CD4-positive, alpha-beta T cell (primary cell): ENCODE measurements at regions not wholly inside any gene's neighbourhood (a gene's known extent, or its start where the extent isn't known, plus 50 kb on each side); places are given as distances from the start of the nearest gene placed in this dataset.

ENCODE experiments used
- ATAC-seq: fragments of 200-7000 bp; cut with Tn5 transposase; one replicate; pipeline ENCODE4 v1.10.0; 2022; ENCODE audit warnings: mild to moderate bottlenecking; ENCODE audit not compliant: poor library complexity
- CTCF ChIA-PET: fragments of 350-600 bp; sonication (Branson Sonifier 250); formaldehyde crosslinking; loops from one replicate; lab custom pipeline; 2021; ENCODE audit warnings: antibody characterized with exemption, inconsistent platforms; lab: Charles Lee
- POLR2A ChIA-PET: fragments of 350-600 bp; sonication (Branson Sonifier 250); formaldehyde crosslinking; loops from one replicate; lab custom pipeline; 2021; ENCODE audit warnings: antibody characterized with exemption, inconsistent platforms; lab: Charles Lee
- DNase-seq, 14 experiments: peaks; one replicate each; pipeline ENCODE4 v3.0.0-alpha.2; 2013 to 2020; ENCODE audit warnings: mixed read lengths in 2 of 14
- H3K27ac ChIP-seq, 2 donors: one replicate each; pipeline versions ENCODE4 v1.5.1 to v1.7.0; 2013; ENCODE audit warnings: low read length in 2 of 2, low read depth in 1 of 2, mild to moderate bottlenecking in 1 of 2
- H3K27me3 ChIP-seq, 2 experiments: 1 replicate in 1 of 2; 2 replicates in 1 of 2; pipeline versions ENCODE4 v1.6.1 to v1.7.0; 2013; ENCODE audit warnings: low read length in 2 of 2, control low read depth in 1 of 2, mild to moderate bottlenecking in 1 of 2, moderate library complexity in 1 of 2; ENCODE audit not compliant: insufficient read depth in 2 of 2, control insufficient read depth in 1 of 2
- H3K36me3 ChIP-seq: one replicate; pipeline ENCODE4 v1.6.1; 2013; ENCODE audit warnings: low read length, control low read depth; ENCODE audit not compliant: insufficient read depth
- H3K4me1 ChIP-seq: one replicate; pipeline ENCODE4 v1.6.1; 2013; ENCODE audit warnings: low read length, control low read depth; ENCODE audit not compliant: insufficient read depth
- H3K4me3 ChIP-seq: one replicate; pipeline ENCODE4 v1.5.1; 2013; ENCODE audit warnings: mild to moderate bottlenecking, low read length, moderate library complexity
- H3K9me3 ChIP-seq, 2 experiments: 1 replicate in 1 of 2; 2 replicates in 1 of 2; pipeline versions ENCODE4 v1.6.1 to v1.7.0; 2013; ENCODE audit warnings: low read length in 2 of 2, mild to moderate bottlenecking in 2 of 2, control low read depth in 1 of 2, moderate library complexity in 1 of 2; ENCODE audit not compliant: control insufficient read depth in 1 of 2, insufficient read depth in 1 of 2
- H3K27ac Mint-ChIP-seq: one replicate; pipeline ENCODE4 v1.8.0; 2020; ENCODE audit warnings: mixed read lengths
- H3K27me3 Mint-ChIP-seq: one replicate; pipeline ENCODE4 v1.8.0; 2021; ENCODE audit warnings: mixed read lengths
- H3K36me3 Mint-ChIP-seq: one replicate; pipeline ENCODE4 v1.8.0; 2021; ENCODE audit warnings: low read depth, mixed read lengths
- H3K4me1 Mint-ChIP-seq: one replicate; pipeline ENCODE4 v1.8.0; 2021; ENCODE audit warnings: low read depth, mixed read lengths
- H3K4me3 Mint-ChIP-seq: one replicate; pipeline ENCODE4 v1.8.0; 2020; ENCODE audit warnings: mild to moderate bottlenecking, mixed read lengths
- H3K9me3 Mint-ChIP-seq: one replicate; pipeline ENCODE4 v1.8.0; 2020; ENCODE audit warnings: mixed read lengths
- CTCF ChIP-seq: fragments of 200-600 bp; IDR thresholded peaks from one replicate; pipeline ENCODE4 v1.8.0; 2022; ENCODE audit warnings: antibody characterized with exemption, mild to moderate bottlenecking
- intact Hi-C, 2 experiments: fragments of 100-400 bp; cut with DNase I in 1 of 2; cut with micrococcal nuclease in 1 of 2; formaldehyde crosslinking; loops; one replicate each; pipeline versions ENCODE4 v1.15.1 to v1.9.0; 2023 to 2025; cut with DNase I, micrococcal nuclease

DNA sequence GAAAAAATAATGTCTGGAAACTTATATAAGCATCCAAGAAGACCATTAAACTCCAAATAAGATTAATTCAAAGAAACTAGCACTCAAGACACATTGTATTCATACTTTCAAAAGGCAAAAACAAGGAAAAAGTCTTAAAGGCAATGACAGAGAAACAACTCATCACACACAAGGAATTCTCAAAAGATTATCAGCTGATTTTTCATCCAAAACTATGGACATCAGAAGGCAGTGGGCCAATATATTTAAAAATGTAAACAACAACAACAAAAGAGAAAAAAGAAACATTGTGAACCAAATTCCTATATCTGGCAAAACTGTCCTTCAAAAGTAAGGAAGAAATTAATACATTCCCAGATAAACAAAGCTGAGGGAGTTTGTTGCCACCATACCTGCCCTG is 711.4 kb upstream of the GALNTL6 start:
- H3K27me3 ChIP-seq, result no peaks in the 10 kb centered on the region
- CTCF ChIA-PET, result no interaction called here
- H3K9me3 ChIP-seq, result peaks cover 0 to 7% of the 10 kb centered on the region in 2 experiments
- Mint-ChIP-seq H3K27me3 (no peaks in the 10 kb centered on the region), H3K4me1 (no peaks in the 10 kb centered on the region), H3K27ac (no peak overlapping the region), H3K9me3 (peaks cover 3% of the 10 kb centered on the region), H3K4me3 (no peak overlapping the region), H3K36me3 (no peaks in the 10 kb centered on the region)
- no peak overlapping the region for H3K4me3 ChIP-seq
- no peaks in the 10 kb centered on the region for H3K4me1 ChIP-seq
- POLR2A ChIA-PET, result no interaction called here
- H3K27ac ChIP-seq, result no peak overlapping the region
- ATAC-seq (no peak), DNase-seq (no peak)
- H3K36me3 ChIP-seq, result no peaks in the 10 kb centered on the region
- intact Hi-C loops, result no loop called here
- TF ChIP-seq CTCF, result no peak

GRCh38 chr4:171087089-171087488 is 726.1 kb upstream of the GALNTL6 start:
- Histone ChIP-seq H3K36me3 (no peaks in the 10 kb centered on the region), H3K27ac (no peak overlapping the region), H3K4me1 (no peaks in the 10 kb centered on the region), H3K27me3 (no peaks in the 10 kb centered on the region), H3K9me3 (peaks cover 4% of the 10 kb centered on the region in 2 experiments), H3K4me3 (no peak overlapping the region)
- ChIA-PET CTCF (no interaction called here), POLR2A (no interaction called here)
- Mint-ChIP-seq H3K36me3 (no peaks in the 10 kb centered on the region), H3K27ac (no peak overlapping the region), H3K27me3 (no peaks in the 10 kb centered on the region), H3K9me3 (peaks cover 13% of the 10 kb centered on the region), H3K4me3 (no peak overlapping the region), H3K4me1 (no peaks in the 10 kb centered on the region)
- DNase-seq, result no peak
- intact Hi-C loops, result no loop called here
- ATAC-seq, result no peak
- no peak for TF ChIP-seq CTCF

DNA sequence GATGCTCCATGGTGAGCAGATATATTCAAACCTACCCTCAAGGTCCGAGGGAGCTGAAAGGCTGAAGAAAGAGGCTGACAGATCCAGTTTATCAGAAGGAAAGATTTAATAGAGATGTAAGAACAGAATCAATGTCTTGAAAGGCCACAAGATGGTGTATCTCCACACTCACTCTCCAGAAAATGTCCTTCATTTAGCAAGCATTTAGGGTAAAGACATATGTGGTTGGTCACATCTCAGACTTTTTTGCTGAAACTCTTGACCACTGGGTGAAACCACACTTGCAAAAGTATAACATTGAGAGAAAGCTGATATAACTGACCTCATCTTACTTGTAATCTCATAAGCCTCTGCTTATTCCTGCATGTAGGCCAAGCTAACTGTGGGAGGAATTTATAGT is 745.8 kb upstream of the GALNTL6 start:
- Mint-ChIP-seq H3K27me3 (no peaks in the 10 kb centered on the region), H3K9me3 (peaks cover 9% of the 10 kb centered on the region), H3K27ac (no peak overlapping the region), H3K36me3 (no peaks in the 10 kb centered on the region), H3K4me3 (no peak overlapping the region), H3K4me1 (no peaks in the 10 kb centered on the region)
- POLR2A ChIA-PET, result no interaction called here
- Histone ChIP-seq H3K27me3 (no peaks in the 10 kb centered on the region), H3K4me3 (no peak overlapping the region), H3K27ac (no peak overlapping the region), H3K36me3 (no peaks in the 10 kb centered on the region), H3K9me3 (peaks cover 0 to 6% of the 10 kb centered on the region in 2 experiments), H3K4me1 (no peaks in the 10 kb centered on the region)
- ATAC-seq (no peak), DNase-seq (no peak)
- TF ChIP-seq CTCF, result no peak
- intact Hi-C loops, result no loop called here
- CTCF ChIA-PET, result no interaction called here
